GM19193 (cell line): ENCODE measurements at regions not wholly inside any gene's neighbourhood (a gene's known extent, or its start where the extent isn't known, plus 50 kb on each side); places are given as distances from the start of the nearest gene placed in this dataset.

Experiments
- POLR2A ChIP-seq: IDR thresholded peaks from 4 replicates; pipeline ENCODE4 v1.6.1; 2011; ENCODE audit not compliant: insufficient read depth, insufficient read length; ENCODE audit errors: extremely low read depth

DNA sequence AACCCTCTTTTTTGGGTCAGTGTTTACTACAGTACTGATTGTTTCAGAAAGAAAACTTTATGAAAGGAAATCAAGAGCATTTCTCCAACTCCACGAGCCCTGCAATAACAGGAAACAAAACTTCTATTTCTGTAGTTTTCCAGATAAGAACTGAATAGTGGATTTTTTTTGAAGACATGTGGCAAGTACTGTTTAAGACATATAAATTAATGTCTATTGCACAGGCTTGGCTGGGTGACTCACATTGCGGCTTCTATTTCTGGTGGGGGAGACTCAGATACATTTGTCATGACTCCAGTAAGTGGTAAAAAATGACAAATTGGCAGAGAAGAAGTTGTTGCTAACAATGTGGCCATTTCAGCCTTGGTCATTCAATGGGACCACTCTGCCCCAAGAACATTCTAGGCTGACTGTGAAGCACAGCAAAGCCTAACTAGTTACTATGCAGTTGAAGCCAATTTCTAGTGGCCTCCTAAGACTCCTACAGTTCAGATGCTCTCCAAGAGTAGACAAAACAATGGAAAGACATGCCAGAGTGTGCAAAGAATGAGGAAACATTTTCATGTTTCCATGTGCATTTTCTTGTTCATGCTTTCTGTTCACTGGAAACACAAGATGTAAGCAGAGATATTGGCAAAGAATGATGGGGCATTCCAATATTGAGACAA is 200.9 kb downstream of the EDN1 start:
- no peak for TF ChIP-seq POLR2A

DNA sequence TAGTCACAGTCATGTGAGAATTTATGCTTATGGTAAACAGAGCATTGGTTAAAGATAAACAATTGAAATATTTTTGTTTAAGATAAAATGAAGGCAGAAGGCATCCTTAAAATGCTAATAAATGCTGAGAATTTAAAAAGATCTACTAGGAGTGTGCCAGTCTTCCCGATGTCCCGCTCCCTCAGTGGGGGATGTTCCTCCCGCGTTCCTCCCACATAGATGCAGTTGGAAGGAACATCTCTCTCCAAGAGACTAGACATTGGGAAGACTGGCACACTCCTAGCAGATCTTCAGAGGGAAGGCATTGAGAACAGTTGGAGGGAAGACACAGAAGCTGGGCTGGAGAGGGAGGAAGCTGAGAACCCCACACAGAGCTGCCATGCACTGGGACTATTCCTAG is 203.3 kb downstream of the EDN1 start:
- TF ChIP-seq POLR2A: no peak

DNA sequence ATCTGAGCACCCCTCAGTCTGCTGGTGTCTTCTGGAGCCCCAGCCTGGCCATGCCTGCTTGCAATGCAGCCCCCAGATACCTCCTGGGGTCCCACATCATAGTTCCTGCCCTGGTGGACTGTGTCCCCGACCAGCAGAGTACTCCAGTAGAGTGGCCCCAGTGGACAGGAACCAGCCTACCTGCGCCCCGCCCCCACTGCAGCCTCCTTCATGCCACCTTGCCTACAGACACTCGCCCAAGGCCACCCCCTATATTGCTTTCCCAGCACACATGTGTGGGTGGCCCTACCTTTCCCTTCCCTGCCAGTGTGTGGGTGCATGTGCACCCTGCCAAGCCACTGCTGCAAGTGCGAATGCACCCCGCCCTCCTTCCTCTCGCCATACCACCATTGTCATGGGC is 204.0 kb downstream of the EDN1 start:
- no peak for TF ChIP-seq POLR2A

DNA sequence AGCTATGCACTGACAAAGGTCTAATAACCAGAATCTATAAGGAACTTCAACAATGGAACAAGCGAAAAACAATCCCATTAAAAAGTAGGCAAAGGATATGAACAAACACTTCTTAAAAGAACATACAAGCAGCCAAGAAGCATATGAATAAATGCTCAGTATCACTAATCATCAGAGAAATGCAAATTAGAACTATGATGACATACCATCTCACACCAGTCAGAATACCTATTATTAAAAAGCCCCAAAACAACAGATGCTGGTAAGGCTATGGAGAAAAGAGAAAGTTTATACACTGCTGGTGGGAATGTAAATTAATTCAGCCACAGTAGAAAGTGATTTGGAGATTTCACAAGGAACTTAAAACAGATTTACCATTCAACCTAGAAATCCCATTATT is 211.8 kb downstream of the EDN1 start:
- no peak for TF ChIP-seq POLR2A

DNA sequence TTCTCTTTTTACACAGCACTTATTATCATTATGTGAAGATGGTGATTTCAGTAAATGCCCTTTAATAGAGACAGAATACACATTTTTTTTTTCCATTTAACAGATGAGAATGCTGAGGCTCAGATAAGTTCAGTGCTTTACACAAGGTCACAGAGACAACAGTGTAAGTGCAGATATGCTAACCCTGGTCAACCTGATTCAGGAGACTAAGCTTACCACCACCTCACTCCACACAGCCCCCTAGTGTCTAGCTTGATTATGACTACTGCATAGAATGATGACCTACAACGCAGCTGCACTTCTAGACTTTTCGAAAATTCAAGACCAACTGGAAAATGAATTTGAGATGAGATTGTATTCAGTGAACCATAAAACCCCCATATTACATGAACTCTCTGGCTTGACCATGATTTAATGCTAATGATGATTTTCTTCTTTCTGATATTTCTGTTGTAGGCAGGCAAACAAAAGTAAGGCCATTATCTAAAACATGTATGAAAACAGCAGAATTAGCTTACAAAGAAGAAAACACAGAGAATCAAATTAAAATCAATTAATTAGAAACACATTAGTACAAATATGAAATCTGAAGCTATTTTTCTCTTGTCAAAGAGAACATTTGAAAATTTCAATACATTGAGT is 212.1 kb upstream of the PHACTR1 start:
- no peak for TF ChIP-seq POLR2A

DNA sequence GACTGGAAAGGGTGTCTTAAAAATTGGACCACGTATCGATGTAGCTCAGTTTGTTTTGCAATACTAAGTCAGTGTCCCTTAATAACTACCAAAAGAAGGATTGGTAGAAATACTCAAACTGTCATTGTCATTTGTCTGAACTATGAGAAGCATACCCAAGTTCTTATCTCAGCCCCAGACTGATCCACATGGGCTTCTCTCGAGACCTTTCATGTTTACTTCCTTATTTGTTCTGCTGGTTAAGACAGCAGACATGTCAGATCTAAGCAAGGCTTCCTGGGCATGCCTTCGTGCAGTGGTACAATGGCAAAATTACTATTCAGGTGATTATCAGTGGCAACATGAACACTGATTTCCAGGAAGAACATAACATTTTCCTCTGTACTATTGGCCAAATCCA is 211.1 kb upstream of the PHACTR1 start:
- TF ChIP-seq POLR2A: no peak

DNA sequence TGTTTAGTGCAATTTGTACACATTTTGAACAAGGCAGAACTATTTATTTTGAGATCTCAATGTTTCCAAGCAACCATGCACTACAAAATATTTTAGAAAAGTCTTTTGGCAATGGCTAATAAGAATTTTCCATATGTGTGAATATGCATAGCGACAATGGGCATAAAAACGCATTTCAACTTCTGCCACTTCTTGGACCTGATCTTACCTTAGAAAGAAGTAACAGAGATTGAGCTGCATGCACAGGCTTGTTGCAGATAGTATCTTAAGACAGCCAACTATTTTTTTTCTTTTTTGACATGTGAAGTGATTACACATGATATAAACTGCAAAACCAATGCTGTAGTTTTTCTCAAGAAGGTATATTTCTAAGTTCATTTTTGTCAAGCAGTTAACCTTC is 210.4 kb upstream of the PHACTR1 start:
- no peak for TF ChIP-seq POLR2A

DNA sequence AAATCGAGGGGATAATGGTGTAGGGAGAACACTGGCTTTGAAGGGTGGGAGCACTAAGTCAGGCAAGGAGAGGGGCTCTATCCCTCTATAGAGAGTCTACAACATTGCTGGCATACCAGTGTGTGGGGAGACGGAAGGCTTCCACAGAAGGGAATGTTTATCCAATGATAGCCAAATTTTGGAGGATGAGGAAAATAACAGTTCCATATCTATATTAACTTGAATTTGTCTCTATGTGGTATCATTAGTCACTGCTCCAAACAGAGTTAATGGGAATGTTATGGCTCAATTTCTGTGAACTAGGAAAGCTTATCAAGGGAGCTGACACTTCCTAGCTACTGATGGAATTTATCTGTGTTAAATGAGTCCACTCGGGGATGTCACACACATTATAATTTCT is 208.9 kb upstream of the PHACTR1 start:
- no peak for TF ChIP-seq POLR2A

DNA sequence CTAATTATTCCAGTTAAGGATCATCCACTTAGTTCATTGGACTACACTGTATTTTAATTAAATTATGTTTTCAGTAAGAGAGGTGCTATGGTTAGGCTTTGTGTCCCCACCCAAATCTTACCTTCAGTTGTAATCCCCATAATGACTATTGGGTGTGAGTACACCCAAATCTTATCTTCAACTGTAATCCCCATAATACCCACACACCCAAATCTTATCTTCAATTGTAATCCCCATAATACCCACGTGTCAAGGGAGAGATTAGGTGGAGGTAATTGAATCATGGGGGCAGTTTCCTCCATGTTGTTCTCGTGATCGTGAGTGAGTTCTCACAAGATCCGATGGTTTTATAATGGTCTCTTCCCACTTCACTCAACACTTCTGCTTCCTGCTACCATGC is 208.0 kb upstream of the PHACTR1 start:
- no peak for TF ChIP-seq POLR2A

DNA sequence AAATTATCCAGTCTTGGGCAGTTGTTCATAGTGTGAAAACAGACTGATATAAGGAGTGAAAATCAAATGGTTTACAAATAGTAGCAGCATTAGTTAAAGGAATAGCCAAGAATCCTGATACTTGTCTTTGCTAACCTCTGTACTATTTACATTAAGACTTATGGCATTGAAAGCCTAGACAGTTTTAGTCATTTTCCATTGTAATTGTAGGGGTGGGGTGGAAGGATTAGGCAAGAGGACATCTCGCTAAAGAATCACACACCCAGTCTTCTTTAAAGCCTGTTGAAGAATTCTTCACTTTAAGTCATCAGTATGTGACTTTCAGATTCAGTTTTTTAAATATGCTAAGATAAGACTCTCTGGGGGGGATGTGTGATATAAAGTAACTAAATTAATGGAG is 207.5 kb upstream of the PHACTR1 start:
- TF ChIP-seq POLR2A: no peak

DNA sequence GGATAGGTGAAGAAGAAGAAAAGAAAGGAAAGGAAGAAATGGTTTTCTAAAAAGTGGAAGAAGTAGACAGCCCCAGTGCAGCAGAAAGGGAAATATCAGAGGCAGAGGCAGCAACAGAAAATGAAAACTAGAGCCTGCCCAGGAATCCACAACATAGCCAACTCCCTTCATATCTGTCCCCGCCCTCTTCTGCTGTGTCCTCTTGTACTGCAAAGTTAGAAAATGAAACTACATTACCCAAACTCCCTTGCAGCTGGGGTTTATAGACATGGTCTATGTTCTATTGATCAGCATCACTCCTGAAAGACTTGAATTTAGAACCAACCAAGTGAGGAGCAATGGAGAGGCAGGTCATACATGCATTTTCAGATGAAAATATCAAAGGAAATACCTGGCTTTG is 200.5 kb upstream of the PHACTR1 start:
- TF ChIP-seq POLR2A: no peak

DNA sequence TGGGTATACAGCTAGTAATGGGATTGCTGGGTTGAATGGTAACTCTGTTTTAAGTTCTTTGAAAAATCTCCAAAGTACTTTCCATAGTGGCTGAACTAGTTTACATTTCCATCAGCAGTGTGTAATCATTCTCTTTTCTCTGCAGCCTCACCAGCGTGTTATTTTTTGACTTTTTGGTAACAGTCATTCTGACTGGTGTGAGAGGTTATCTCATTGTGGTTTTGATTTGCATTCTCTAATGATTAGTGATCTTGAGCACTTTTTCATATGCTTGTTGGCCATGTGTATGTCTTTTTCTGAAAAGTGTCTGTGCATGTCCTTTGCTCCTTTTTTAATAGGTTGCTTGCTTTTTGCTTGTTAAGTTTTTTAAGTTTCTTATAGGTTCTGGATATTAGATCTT is 194.2 kb upstream of the PHACTR1 start:
- no peak for TF ChIP-seq POLR2A

DNA sequence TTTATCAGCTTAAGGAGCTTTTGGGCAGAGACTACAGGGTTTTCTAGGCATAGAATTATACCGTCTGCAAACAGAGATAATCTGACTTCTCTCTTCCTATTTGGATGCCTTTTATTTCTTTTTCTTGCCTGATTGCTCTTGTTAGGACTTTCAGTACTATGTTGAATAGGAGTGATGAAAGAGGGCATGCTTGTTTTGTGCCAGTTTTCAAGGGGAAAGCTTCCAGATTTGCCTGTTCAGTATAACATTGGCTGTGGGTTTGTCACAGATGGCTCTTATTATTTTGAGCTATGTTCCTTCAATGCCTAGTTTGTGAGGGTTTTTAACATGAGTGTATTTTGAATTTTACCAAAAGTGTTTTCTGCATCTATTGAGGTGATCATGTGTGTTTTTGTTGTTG is 192.8 kb upstream of the PHACTR1 start:
- TF ChIP-seq POLR2A: no peak

DNA sequence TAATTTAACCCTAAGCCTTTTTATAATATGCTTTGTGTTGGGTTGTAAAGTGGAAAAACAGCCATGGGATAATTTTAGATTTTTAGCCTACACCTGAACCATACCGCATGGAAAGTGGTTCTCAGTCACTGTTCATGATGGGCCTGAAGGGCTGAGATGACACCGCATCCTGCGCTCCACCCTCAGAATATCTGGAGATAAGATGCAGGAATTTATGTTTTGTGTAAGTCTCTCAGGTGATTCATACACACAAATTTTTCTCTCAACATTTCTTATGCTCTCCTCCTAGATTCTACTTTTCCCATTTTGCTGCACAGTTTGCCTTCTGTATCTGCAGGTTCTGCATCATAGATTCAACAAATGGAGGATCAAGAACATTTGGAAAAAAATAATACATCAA is 191.3 kb upstream of the PHACTR1 start:
- no peak for TF ChIP-seq POLR2A

DNA sequence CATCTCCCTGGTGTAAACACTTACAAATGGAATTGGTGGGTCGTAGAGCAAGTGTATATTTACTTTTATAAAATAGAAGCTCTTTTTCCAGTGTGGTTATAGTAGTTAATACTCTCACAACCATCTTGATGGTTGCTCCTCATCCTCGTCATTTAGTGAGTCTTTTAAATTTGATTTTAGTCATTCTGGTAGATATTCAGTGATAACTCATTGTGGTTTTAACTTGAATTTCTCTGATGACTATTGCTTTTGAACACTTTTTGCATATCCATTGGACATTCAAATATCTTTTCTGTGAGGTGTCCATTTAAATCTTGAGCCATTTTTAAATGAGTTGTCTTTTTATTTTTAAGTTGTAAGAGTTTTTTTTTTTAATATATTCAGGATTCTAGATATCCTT is 189.2 kb upstream of the PHACTR1 start:
- no peak for TF ChIP-seq POLR2A

DNA sequence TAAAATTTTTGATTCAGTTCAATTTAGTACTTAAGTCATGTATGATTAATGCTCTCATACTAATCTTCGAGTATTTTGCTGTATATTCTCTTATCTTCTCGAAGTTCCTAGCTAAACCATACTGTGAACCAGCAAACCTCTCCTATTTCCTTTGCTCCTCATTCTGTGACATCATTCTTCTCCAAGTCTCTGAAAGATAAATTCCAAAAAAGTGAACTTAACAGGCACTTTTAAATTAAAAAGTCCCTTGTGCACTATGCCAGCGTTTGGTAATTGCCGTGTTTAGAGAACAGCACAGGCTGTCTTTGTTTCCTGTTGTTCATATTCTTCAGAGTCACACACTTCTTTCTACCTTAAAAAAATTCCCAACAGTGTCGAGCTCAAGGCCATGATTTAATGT is 188.4 kb upstream of the PHACTR1 start:
- no peak for TF ChIP-seq POLR2A
